ENCODE measurements at regions not wholly inside any gene's neighbourhood (a gene's known extent, or its start where the extent isn't known, plus 50 kb on each side); places are given as distances from the start of the nearest gene placed in this dataset.

- FAIRE-seq (no peak), DNase-seq (ENCODE audit: insufficient read length, low spot score) (no peak)
- TF ChIP-seq SPI1 (IDR thresholded peaks at IDR 0.05; ENCODE audit: low read depth, low read length): no peak
- no peak for TF ChIP-seq POLR2A (IDR thresholded peaks at IDR 0.05; ENCODE audit: low read depth, low read length)
- TF ChIP-seq POU2F2 (IDR thresholded peaks at IDR 0.05; ENCODE audit: low read depth, low read length): no peak
- no peak for TF ChIP-seq PAX5 (IDR thresholded peaks at IDR 0.05; ENCODE audit: insufficient read depth, low read length, severe bottlenecking)
- no peak for TF ChIP-seq POLR2AphosphoS5 (IDR thresholded peaks at IDR 0.05; ENCODE audit: low read depth, low read length)
- TF ChIP-seq TAF1 (IDR thresholded peaks at IDR 0.05; ENCODE audit: low read depth, low read length): no peak
Measured at GRCh38 chr16:82361885-82362284, 191.9 kb upstream of the MPHOSPH6 start.

- no peak for TF ChIP-seq TAF1 (IDR thresholded peaks at IDR 0.05; ENCODE audit: low read depth, low read length)
- no peak for TF ChIP-seq POU2F2 (IDR thresholded peaks at IDR 0.05; ENCODE audit: low read depth, low read length)
- no peak for TF ChIP-seq POLR2AphosphoS5 (IDR thresholded peaks at IDR 0.05; ENCODE audit: low read depth, low read length)
- no peak for TF ChIP-seq POLR2A (IDR thresholded peaks at IDR 0.05; ENCODE audit: low read depth, low read length)
- no peak for TF ChIP-seq PAX5 (IDR thresholded peaks at IDR 0.05; ENCODE audit: insufficient read depth, low read length, severe bottlenecking)
- no peak for TF ChIP-seq SPI1 (IDR thresholded peaks at IDR 0.05; ENCODE audit: low read depth, low read length)
- FAIRE-seq (no peak), DNase-seq (ENCODE audit: insufficient read length, low spot score) (no peak)
Measured at GRCh38 chr16:82360024-82360783, 190.2 kb upstream of the MPHOSPH6 start.

- no peak for FAIRE-seq
- DNase-seq (ENCODE audit: insufficient read length, low spot score): no peak
- TF ChIP-seq POLR2A (IDR thresholded peaks at IDR 0.05; ENCODE audit: low read depth, low read length): no peak
- no peak for TF ChIP-seq PAX5 (IDR thresholded peaks at IDR 0.05; ENCODE audit: insufficient read depth, low read length, severe bottlenecking)
- no peak for TF ChIP-seq POU2F2 (IDR thresholded peaks at IDR 0.05; ENCODE audit: low read depth, low read length)
Measured at GRCh38 chr16:82358606-82359221, 188.7 kb upstream of the MPHOSPH6 start.

- TF ChIP-seq POLR2AphosphoS5 (IDR thresholded peaks at IDR 0.05; ENCODE audit: low read depth, low read length): no peak
- DNase-seq (ENCODE audit: insufficient read length, low spot score) (no peak), FAIRE-seq (no peak)
Measured at GRCh38 chr16:82358161-82358560, 188.1 kb upstream of the MPHOSPH6 start.

- no peak for DNase-seq (ENCODE audit: insufficient read length, low spot score)
- no peak for TF ChIP-seq POLR2AphosphoS5 (IDR thresholded peaks at IDR 0.05; ENCODE audit: low read depth, low read length)
- TF ChIP-seq TAF1 (IDR thresholded peaks at IDR 0.05; ENCODE audit: low read depth, low read length): no peak
- no peak for TF ChIP-seq SPI1 (IDR thresholded peaks at IDR 0.05; ENCODE audit: low read depth, low read length)
- TF ChIP-seq POU2F2 (IDR thresholded peaks at IDR 0.05; ENCODE audit: low read depth, low read length): no peak
- TF ChIP-seq PAX5 (IDR thresholded peaks at IDR 0.05; ENCODE audit: insufficient read depth, low read length, severe bottlenecking): no peak
- no peak for TF ChIP-seq POLR2A (IDR thresholded peaks at IDR 0.05; ENCODE audit: low read depth, low read length)
- no peak for FAIRE-seq
Measured at GRCh38 chr16:82357237-82357636, 187.2 kb upstream of the MPHOSPH6 start.

- FAIRE-seq: no peak
- no peak for TF ChIP-seq POLR2AphosphoS5 (IDR thresholded peaks at IDR 0.05; ENCODE audit: low read depth, low read length)
- no peak for TF ChIP-seq SPI1 (IDR thresholded peaks at IDR 0.05; ENCODE audit: low read depth, low read length)
- TF ChIP-seq TAF1 (IDR thresholded peaks at IDR 0.05; ENCODE audit: low read depth, low read length): no peak
- TF ChIP-seq POU2F2 (IDR thresholded peaks at IDR 0.05; ENCODE audit: low read depth, low read length): no peak
- TF ChIP-seq PAX5 (IDR thresholded peaks at IDR 0.05; ENCODE audit: insufficient read depth, low read length, severe bottlenecking): no peak
- no peak for TF ChIP-seq POLR2A (IDR thresholded peaks at IDR 0.05; ENCODE audit: low read depth, low read length)
- no peak for DNase-seq (ENCODE audit: insufficient read length, low spot score)
Measured at GRCh38 chr16:82350560-82350959, 180.5 kb upstream of the MPHOSPH6 start.

- TF ChIP-seq TAF1 (IDR thresholded peaks at IDR 0.05; ENCODE audit: low read depth, low read length): no peak
- no peak for TF ChIP-seq POLR2AphosphoS5 (IDR thresholded peaks at IDR 0.05; ENCODE audit: low read depth, low read length)
- no peak for TF ChIP-seq POU2F2 (IDR thresholded peaks at IDR 0.05; ENCODE audit: low read depth, low read length)
- no peak for TF ChIP-seq POLR2A (IDR thresholded peaks at IDR 0.05; ENCODE audit: low read depth, low read length)
- no peak for TF ChIP-seq PAX5 (IDR thresholded peaks at IDR 0.05; ENCODE audit: insufficient read depth, low read length, severe bottlenecking)
- TF ChIP-seq SPI1 (IDR thresholded peaks at IDR 0.05; ENCODE audit: low read depth, low read length): no peak
- DNase-seq (ENCODE audit: insufficient read length, low spot score) (no peak), FAIRE-seq (no peak)
Measured at GRCh38 chr16:82345318-82345717, 175.3 kb upstream of the MPHOSPH6 start.

- DNase-seq (ENCODE audit: insufficient read length, low spot score): no peak
- FAIRE-seq: no peak
- TF ChIP-seq POLR2A (IDR thresholded peaks at IDR 0.05; ENCODE audit: low read depth, low read length) (no peak), POLR2AphosphoS5 (IDR thresholded peaks at IDR 0.05; ENCODE audit: low read depth, low read length) (no peak), SPI1 (IDR thresholded peaks at IDR 0.05; ENCODE audit: low read depth, low read length) (no peak), PAX5 (IDR thresholded peaks at IDR 0.05; ENCODE audit: insufficient read depth, low read length, severe bottlenecking) (no peak), TAF1 (IDR thresholded peaks at IDR 0.05; ENCODE audit: low read depth, low read length) (no peak), POU2F2 (IDR thresholded peaks at IDR 0.05; ENCODE audit: low read depth, low read length) (no peak)
Measured at GRCh38 chr16:82344157-82344556, 174.1 kb upstream of the MPHOSPH6 start.

GRCh38 chr16:82341146-82341669, 171.2 kb upstream of the MPHOSPH6 start:
- TF ChIP-seq SPI1 (IDR thresholded peaks at IDR 0.05; ENCODE audit: low read depth, low read length): no peak
- TF ChIP-seq PAX5 (IDR thresholded peaks at IDR 0.05; ENCODE audit: insufficient read depth, low read length, severe bottlenecking): no peak
- no peak for TF ChIP-seq POLR2AphosphoS5 (IDR thresholded peaks at IDR 0.05; ENCODE audit: low read depth, low read length)
- TF ChIP-seq TAF1 (IDR thresholded peaks at IDR 0.05; ENCODE audit: low read depth, low read length): no peak
- no peak for TF ChIP-seq POU2F2 (IDR thresholded peaks at IDR 0.05; ENCODE audit: low read depth, low read length)
- TF ChIP-seq POLR2A (IDR thresholded peaks at IDR 0.05; ENCODE audit: low read depth, low read length): no peak
- FAIRE-seq (no peak), DNase-seq (ENCODE audit: insufficient read length, low spot score) (no peak)
